Mesenchymal stem cell (in vitro differentiated cells and primary cell): ENCODE measurements at regions not wholly inside any gene's neighbourhood (a gene's known extent, or its start where the extent isn't known, plus 50 kb on each side); places are given as distances from the start of the nearest gene placed in this dataset.
"Not testable (repeated sequence)": the region's sequence is repeated elsewhere in the genome, so short reads cannot be mapped to it uniquely, and the experiment has no call there.

Experiments used
- DNase-seq: peaks from one replicate; pipeline ENCODE4 v3.0.0-alpha.2; 2013
- H2AFZ ChIP-seq: one replicate; pipeline ENCODE4 v1.6.1; 2013; ENCODE audit warnings: low read depth, mild to moderate bottlenecking, control low read depth, inconsistent platforms, low read length, moderate library complexity
- H2AK5ac ChIP-seq: 2 replicates; pipeline ENCODE4 v1.6.1; 2013; ENCODE audit warnings: low read length, moderate library complexity, mild to moderate bottlenecking, inconsistent platforms; ENCODE audit not compliant: severe bottlenecking
- H2BK120ac ChIP-seq: one replicate; pipeline ENCODE4 v1.6.1; 2013; ENCODE audit warnings: low read depth, mild to moderate bottlenecking, inconsistent platforms, low read length, moderate library complexity
- H2BK12ac ChIP-seq, 2 experiments: one replicate each; pipeline ENCODE4 v1.6.1; 2013; ENCODE audit warnings: inconsistent platforms in 2 of 2, low read length in 2 of 2, mild to moderate bottlenecking in 2 of 2, moderate library complexity in 2 of 2, control low read depth in 1 of 2
- H2BK15ac ChIP-seq: one replicate; pipeline ENCODE4 v1.6.1; 2013; ENCODE audit warnings: mild to moderate bottlenecking, low read depth, inconsistent platforms; ENCODE audit not compliant: poor library complexity, severe bottlenecking
- H2BK5ac ChIP-seq: 2 replicates; pipeline ENCODE4 v1.6.1; 2013; ENCODE audit warnings: low read depth, mild to moderate bottlenecking, low read length, control low read depth, inconsistent platforms; ENCODE audit not compliant: poor library complexity, severe bottlenecking
- H3K14ac ChIP-seq, 2 experiments: one replicate each; pipeline ENCODE4 v1.6.1; 2013; ENCODE audit warnings: inconsistent platforms in 2 of 2, low read length in 2 of 2, control low read depth in 1 of 2, mild to moderate bottlenecking in 1 of 2, moderate library complexity in 1 of 2
- H3K18ac ChIP-seq, 2 experiments: one replicate each; pipeline ENCODE4 v1.6.1; 2013; ENCODE audit warnings: inconsistent platforms in 2 of 2, low read length in 2 of 2, control low read depth in 1 of 2, low read depth in 1 of 2, mild to moderate bottlenecking in 1 of 2
- H3K23ac ChIP-seq, 2 experiments: one replicate each; pipeline ENCODE4 v1.6.1; 2013; ENCODE audit warnings: inconsistent platforms in 2 of 2, low read length in 2 of 2, mild to moderate bottlenecking in 2 of 2, moderate library complexity in 2 of 2, control low read depth in 1 of 2
- H3K27ac ChIP-seq: 2 replicates; pipeline ENCODE4 v1.5.1; 2013; ENCODE audit warnings: mild to moderate bottlenecking, moderate library complexity, low read length, control low read depth, inconsistent platforms; ENCODE audit not compliant: poor library complexity, severe bottlenecking
- H3K27me3 ChIP-seq, 2 experiments: 2 replicates each; pipeline versions ENCODE4 v1.6.1 to v1.7.0; 2013; ENCODE audit warnings: low read length in 2 of 2, mild to moderate bottlenecking in 2 of 2, moderate library complexity in 2 of 2, control low read depth in 1 of 2, inconsistent platforms in 1 of 2; ENCODE audit not compliant: control insufficient read depth in 1 of 2, insufficient read depth in 1 of 2
- H3K36me3 ChIP-seq, 2 experiments: 2 replicates each; pipeline versions ENCODE4 v1.6.1 to v1.7.0; 2013; ENCODE audit warnings: low read length in 2 of 2, control low read depth in 1 of 2, inconsistent platforms in 1 of 2, low read depth in 1 of 2, mild to moderate bottlenecking in 1 of 2; ENCODE audit not compliant: insufficient read depth in 2 of 2, control insufficient read depth in 1 of 2
- H3K4ac ChIP-seq, 2 experiments: one replicate each; pipeline ENCODE4 v1.6.1; 2013; ENCODE audit warnings: inconsistent platforms in 2 of 2, low read length in 2 of 2, mild to moderate bottlenecking in 2 of 2, moderate library complexity in 2 of 2, control low read depth in 1 of 2, low read depth in 1 of 2
- H3K4me1 ChIP-seq: 2 replicates; pipeline ENCODE4 v1.6.1; 2013; ENCODE audit warnings: low read depth, low read length, control low read depth; ENCODE audit not compliant: control insufficient read depth, insufficient read depth
- H3K4me2 ChIP-seq: 2 replicates; pipeline ENCODE4 v1.6.1; 2013; ENCODE audit warnings: low read length, mild to moderate bottlenecking, inconsistent platforms; ENCODE audit not compliant: poor library complexity, severe bottlenecking
- H3K4me3 ChIP-seq, 2 experiments: 2 replicates each; pipeline versions ENCODE4 v1.5.1 to v1.7.0; 2013; ENCODE audit warnings: low read length in 2 of 2, mild to moderate bottlenecking in 2 of 2, control low read depth in 1 of 2, low read depth in 1 of 2; ENCODE audit not compliant: insufficient read depth in 1 of 2
- H3K79me1 ChIP-seq: replicated peaks from 2 replicates; pipeline ENCODE4 v1.6.1; 2013; ENCODE audit warnings: mild to moderate bottlenecking, control low read depth, low read length, inconsistent platforms; ENCODE audit not compliant: poor library complexity, severe bottlenecking
- H3K9ac ChIP-seq: 2 replicates; pipeline ENCODE4 v1.7.0; 2013; ENCODE audit warnings: mild to moderate bottlenecking, low read length, moderate library complexity
- H3K9me3 ChIP-seq: 2 replicates; pipeline ENCODE4 v1.7.0; 2013; ENCODE audit warnings: mild to moderate bottlenecking, low read length; ENCODE audit not compliant: control insufficient read depth
- H4K8ac ChIP-seq: one replicate; pipeline ENCODE4 v1.6.1; 2013; ENCODE audit warnings: inconsistent platforms, mild to moderate bottlenecking, low read length, moderate library complexity
- H4K91ac ChIP-seq: one replicate; pipeline ENCODE4 v1.6.1; 2013; ENCODE audit warnings: mild to moderate bottlenecking, low read length, inconsistent platforms
- WGBS: methylation state at CpG from one replicate; pipeline ENCODE4 v1.1.7; 2013; ENCODE audit warnings: mixed read lengths; 5-methylcytosine and 5-hydroxymethylcytosine counted together

GRCh38 chr12:9319044-9319841 is 111.0 kb upstream of the PZP start:
- H3K18ac ChIP-seq = no peak overlapping the region
- WGBS = 73% methylated on average over 6 of the region's 8 CpGs
- no peak overlapping the region for H3K4me3 ChIP-seq

GRCh38 chr12:9313479-9313878 is 105.3 kb upstream of the PZP start:
- not testable (repeated sequence) for H2BK5ac ChIP-seq, H3K4me1 ChIP-seq, H2BK15ac ChIP-seq, H3K27ac ChIP-seq, H3K18ac ChIP-seq, H4K91ac ChIP-seq, H3K14ac ChIP-seq, H3K4ac ChIP-seq, H3K9me3 ChIP-seq, H2BK12ac ChIP-seq, H3K4me3 ChIP-seq, DNase-seq, H3K9ac ChIP-seq, H3K4me2 ChIP-seq, H2AFZ ChIP-seq, H2AK5ac ChIP-seq, H3K27me3 ChIP-seq, H3K23ac ChIP-seq, H3K79me1 ChIP-seq, H2BK120ac ChIP-seq, H3K36me3 ChIP-seq, H4K8ac ChIP-seq
- 66% methylated on average over 4 of the region's 6 CpGs for WGBS

More at GRCh38 chr12:9319044-9319841, 111.0 kb upstream of the PZP start:
- Histone ChIP-seq H3K4me1 (no peaks in the 10 kb centered on the region), H3K9ac (no peak overlapping the region), H3K27ac (no peak overlapping the region), H3K36me3 (no peaks in the 10 kb centered on the region), H3K9me3 (no peaks in the 10 kb centered on the region), H3K4me2 (no peak overlapping the region), H3K79me1 (no peaks in the 10 kb centered on the region), H2BK5ac (no peak overlapping the region), H4K91ac (no peak overlapping the region), H2AFZ (no peak overlapping the region), H2BK120ac (no peak overlapping the region), H3K4ac (no peak overlapping the region), H2BK15ac (no peak overlapping the region), H2BK12ac (no peak overlapping the region), H3K23ac (no peak overlapping the region), H3K27me3 (peaks cover 0 to 15% of the 10 kb centered on the region in 2 experiments), H3K14ac (no peak overlapping the region), H4K8ac (no peak overlapping the region), H2AK5ac (no peak overlapping the region)
- DNase-seq = no peak

- H3K4me2 ChIP-seq, H4K8ac ChIP-seq, H3K4me1 ChIP-seq, H3K27ac ChIP-seq, DNase-seq, H3K79me1 ChIP-seq, H2AK5ac ChIP-seq, H2BK15ac ChIP-seq, H2AFZ ChIP-seq, H3K27me3 ChIP-seq, H2BK120ac ChIP-seq, H3K4me3 ChIP-seq, H3K23ac ChIP-seq, H3K9ac ChIP-seq, H3K36me3 ChIP-seq, H3K18ac ChIP-seq, H4K91ac ChIP-seq, H3K14ac ChIP-seq, H2BK5ac ChIP-seq, H3K9me3 ChIP-seq, H2BK12ac ChIP-seq, H3K4ac ChIP-seq: not testable (repeated sequence)
- 88% methylated on average over 9 of the region's 28 CpGs for WGBS
These were observed 104.5 kb upstream of the PZP start for GRCh38 chr12:9312406-9313392.

- H3K4me2 ChIP-seq, H4K91ac ChIP-seq, H3K23ac ChIP-seq, H2BK15ac ChIP-seq, H3K36me3 ChIP-seq, H2BK120ac ChIP-seq, H3K4me3 ChIP-seq, H3K9ac ChIP-seq, H3K4me1 ChIP-seq, H2AK5ac ChIP-seq, H3K4ac ChIP-seq, H3K27ac ChIP-seq, DNase-seq, H3K79me1 ChIP-seq, H3K18ac ChIP-seq, H2BK5ac ChIP-seq, H2AFZ ChIP-seq, H3K27me3 ChIP-seq, H3K14ac ChIP-seq, H3K9me3 ChIP-seq, H4K8ac ChIP-seq, H2BK12ac ChIP-seq: not testable (repeated sequence)
- WGBS = 95% methylated on average over 10 of the region's 10 CpGs
These were observed 103.3 kb upstream of the PZP start for GRCh38 chr12:9311454-9311853.
